ENCODE measurements at regions not wholly inside any gene's neighbourhood (a gene's known extent, or its start where the extent isn't known, plus 50 kb on each side); places are given as distances from the start of the nearest gene placed in this dataset.

DNA sequence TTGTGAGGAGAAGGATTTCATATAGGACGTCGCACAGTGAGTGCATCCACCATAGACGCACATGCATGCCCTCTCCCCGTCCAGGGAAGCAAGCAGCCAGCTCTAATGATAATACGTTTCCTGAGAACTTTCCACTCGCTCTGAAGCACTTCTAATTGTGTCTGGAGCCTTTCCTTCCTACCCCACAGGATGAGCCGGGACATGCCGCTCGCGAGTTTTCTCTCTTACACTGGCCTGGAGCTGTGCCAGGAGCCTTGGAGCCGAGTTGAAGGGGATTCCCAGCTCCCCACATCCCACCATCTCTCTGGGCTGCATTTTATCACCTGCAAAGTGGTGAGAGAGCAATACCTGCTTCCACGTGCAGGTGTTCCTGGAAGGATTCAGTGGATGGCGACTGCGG is 368.1 kb downstream of the C16orf95 start:
- Histone ChIP-seq H3K27ac (no peak overlapping the region), H3K27me3 (peaks cover 13% of the 10 kb centered on the region), H3K4me3 (ENCODE audit: low read depth in 1 of 2, low read length in 1 of 2) (no peak overlapping the region), H3K9me3 (no peaks in the 10 kb centered on the region), H3K36me3 (no peaks in the 10 kb centered on the region), H3K4me1 (ENCODE audit: control insufficient read depth in 1 of 2, insufficient read depth in 1 of 2, low read depth in 1 of 2, low read length in 1 of 2) (no peaks in the 10 kb centered on the region)
- TF ChIP-seq, protein P1, sequence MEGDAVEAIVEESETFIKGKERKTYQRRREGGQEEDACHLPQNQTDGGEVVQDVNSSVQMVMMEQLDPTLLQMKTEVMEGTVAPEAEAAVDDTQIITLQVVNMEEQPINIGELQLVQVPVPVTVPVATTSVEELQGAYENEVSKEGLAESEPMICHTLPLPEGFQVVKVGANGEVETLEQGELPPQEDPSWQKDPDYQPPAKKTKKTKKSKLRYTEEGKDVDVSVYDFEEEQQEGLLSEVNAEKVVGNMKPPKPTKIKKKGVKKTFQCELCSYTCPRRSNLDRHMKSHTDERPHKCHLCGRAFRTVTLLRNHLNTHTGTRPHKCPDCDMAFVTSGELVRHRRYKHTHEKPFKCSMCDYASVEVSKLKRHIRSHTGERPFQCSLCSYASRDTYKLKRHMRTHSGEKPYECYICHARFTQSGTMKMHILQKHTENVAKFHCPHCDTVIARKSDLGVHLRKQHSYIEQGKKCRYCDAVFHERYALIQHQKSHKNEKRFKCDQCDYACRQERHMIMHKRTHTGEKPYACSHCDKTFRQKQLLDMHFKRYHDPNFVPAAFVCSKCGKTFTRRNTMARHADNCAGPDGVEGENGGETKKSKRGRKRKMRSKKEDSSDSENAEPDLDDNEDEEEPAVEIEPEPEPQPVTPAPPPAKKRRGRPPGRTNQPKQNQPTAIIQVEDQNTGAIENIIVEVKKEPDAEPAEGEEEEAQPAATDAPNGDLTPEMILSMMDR (IDR thresholded peaks at IDR 0.05) = no peak

DNA sequence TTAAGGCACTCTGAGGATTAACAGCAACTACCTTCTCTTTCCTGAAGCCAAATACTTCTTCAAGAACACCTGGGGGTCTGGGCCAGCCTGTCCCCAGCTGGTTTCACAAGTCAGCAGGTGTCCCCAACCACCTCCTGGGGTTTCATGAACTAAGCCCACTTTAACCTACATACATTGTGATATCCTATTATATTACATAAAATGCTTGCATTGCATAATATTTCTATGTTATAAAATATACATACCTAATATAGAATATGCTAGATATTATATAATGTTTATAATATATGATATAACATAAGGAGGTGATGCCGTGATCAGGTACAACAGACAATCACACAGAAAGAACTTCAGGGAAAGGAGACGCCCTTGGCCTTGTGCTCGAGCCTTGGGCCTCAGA is 367.6 kb downstream of the C16orf95 start:
- TF ChIP-seq, protein P1 (IDR thresholded peaks at IDR 0.05) = no peak
- H3K4me1 ChIP-seq (ENCODE audit: control insufficient read depth in 1 of 2, insufficient read depth in 1 of 2, low read depth in 1 of 2, low read length in 1 of 2) = no peaks in the 10 kb centered on the region
- no peak overlapping the region for H3K27ac ChIP-seq
- H3K9me3 ChIP-seq = no peaks in the 10 kb centered on the region
- no peaks in the 10 kb centered on the region for H3K36me3 ChIP-seq
- no peak overlapping the region for H3K4me3 ChIP-seq (ENCODE audit: low read depth in 1 of 2, low read length in 1 of 2)
- peaks cover 17% of the 10 kb centered on the region for H3K27me3 ChIP-seq

DNA sequence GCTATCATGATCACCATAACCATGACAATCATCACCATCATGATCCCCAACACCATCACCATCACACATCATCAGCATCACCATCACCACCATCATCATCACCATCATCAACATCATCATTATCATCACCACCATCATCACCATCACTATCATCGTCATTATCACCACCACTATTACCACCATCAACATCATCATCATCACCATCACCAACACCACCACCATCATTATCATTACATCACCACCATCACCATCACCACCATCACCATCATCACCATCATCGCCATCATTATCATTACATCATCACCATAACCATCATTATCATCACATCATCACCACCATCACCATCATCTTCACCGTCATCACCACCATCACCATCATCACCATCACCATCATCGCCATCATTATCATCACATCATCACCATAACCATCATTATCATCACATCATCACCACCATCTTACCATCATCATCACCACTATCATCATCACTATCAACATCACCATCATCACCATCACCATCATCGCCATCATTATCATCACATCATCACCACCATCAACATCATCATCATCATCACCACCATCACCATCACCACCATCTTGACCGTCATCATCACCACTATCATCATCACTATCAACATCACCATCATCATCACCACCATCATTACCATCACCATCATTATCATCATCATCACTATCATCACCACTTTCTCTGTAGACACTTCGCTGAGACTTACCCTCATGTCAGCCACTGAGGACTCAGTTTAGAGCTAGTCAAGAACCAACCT is 366.0 kb downstream of the C16orf95 start:
- Histone ChIP-seq H3K4me1 (ENCODE audit: control insufficient read depth in 1 of 2, insufficient read depth in 1 of 2, low read depth in 1 of 2, low read length in 1 of 2) (peaks cover 2 to 3% of the 10 kb centered on the region in 2 experiments), H3K27ac (no peak overlapping the region), H3K36me3 (no peaks in the 10 kb centered on the region), H3K27me3 (peaks cover 28% of the 10 kb centered on the region), H3K4me3 (ENCODE audit: low read depth in 1 of 2, low read length in 1 of 2) (no peak overlapping the region), H3K9me3 (no peaks in the 10 kb centered on the region)
- TF ChIP-seq, protein P1 (IDR thresholded peaks at IDR 0.05) = no peak

DNA sequence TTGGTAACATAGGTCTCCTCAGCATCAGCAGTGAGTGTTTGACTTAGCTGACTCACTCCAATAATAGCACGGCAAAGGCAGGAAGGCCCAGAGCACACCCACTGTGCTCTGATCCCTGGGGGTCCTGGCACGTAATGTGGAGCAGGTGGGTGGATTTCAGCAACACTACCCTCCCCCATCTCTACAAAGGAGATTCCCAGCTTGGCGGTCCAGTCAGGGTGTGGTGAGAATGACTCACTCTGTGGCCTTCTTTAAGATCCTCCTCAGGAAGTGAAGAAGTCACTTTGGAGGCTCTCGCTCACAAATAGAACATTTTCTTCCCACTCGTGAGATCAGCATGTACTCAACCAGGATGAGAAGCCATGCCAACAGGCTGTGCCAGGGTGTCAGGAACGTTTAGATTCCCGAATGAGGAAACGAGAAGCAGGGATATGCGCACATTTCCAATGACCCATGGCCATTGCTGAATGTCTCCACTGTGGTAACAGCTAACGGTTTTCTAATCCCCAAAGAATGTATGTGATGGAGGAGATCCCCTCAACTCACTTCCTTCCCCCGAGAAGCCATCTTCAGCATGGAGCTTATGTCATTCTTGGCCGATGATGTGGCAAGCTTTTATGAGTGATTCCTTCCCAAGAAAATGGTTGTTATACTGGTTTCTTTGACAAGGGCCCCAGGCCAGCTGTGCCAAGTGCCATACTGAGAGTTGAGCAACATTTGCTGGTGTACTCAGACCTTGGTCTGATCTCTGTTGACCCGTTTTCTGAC is 365.2 kb downstream of the C16orf95 start:
- Histone ChIP-seq H3K9me3 (no peaks in the 10 kb centered on the region), H3K27ac (no peak overlapping the region), H3K36me3 (no peaks in the 10 kb centered on the region), H3K4me1 (ENCODE audit: control insufficient read depth in 1 of 2, insufficient read depth in 1 of 2, low read depth in 1 of 2, low read length in 1 of 2) (peaks cover 8 to 11% of the 10 kb centered on the region in 2 experiments), H3K27me3 (peaks cover 36% of the 10 kb centered on the region), H3K4me3 (ENCODE audit: low read depth in 1 of 2, low read length in 1 of 2) (no peak overlapping the region)
- TF ChIP-seq, protein P1 (IDR thresholded peaks at IDR 0.05) = no peak

DNA sequence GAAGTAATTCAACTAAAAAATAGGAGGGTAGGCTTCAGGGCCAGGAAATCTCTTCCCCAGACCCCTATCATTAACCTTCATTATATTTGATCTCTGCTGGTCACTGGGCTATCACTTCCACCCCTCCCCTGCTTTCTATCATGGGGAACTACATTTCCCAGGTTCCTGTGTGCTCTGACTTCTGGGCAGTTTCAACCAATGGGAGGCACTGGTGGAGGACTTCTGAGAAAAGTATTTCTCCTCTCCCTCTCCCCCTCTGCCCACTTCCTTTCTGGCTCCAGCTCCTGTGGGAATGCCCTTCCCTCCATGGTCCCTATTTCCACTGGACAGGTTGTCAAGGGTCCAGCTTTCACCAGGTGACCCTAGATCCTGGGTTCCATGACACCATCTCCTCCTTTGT is 364.4 kb downstream of the C16orf95 start:
- Histone ChIP-seq H3K9me3 (no peaks in the 10 kb centered on the region), H3K4me3 (ENCODE audit: low read depth in 1 of 2, low read length in 1 of 2) (no peak overlapping the region), H3K4me1 (ENCODE audit: control insufficient read depth in 1 of 2, insufficient read depth in 1 of 2, low read depth in 1 of 2, low read length in 1 of 2) (peaks cover 8 to 11% of the 10 kb centered on the region in 2 experiments), H3K36me3 (no peaks in the 10 kb centered on the region), H3K27ac (no peak overlapping the region), H3K27me3 (peaks cover 42% of the 10 kb centered on the region)
- TF ChIP-seq, protein P1 (IDR thresholded peaks at IDR 0.05) = no peak

Measured in neutrophil (primary cell).